GM23248 (cell line): ENCODE measurements at regions not wholly inside any gene's neighbourhood (a gene's known extent, or its start where the extent isn't known, plus 50 kb on each side); places are given as distances from the start of the nearest gene placed in this dataset.

Experiments used
- EZH2 ChIP-seq: fragments of 200-600 bp; sonication (generic); IDR thresholded peaks from 2 replicates; pipeline ENCODE4 v1.6.1; 2018; ENCODE audit warnings: antibody characterized with exemption, mild to moderate bottlenecking; ENCODE audit not compliant: insufficient read depth, poor library complexity, severe bottlenecking
- EZH2phosphoT487 ChIP-seq: fragments of 200-600 bp; sonication (generic); IDR thresholded peaks from 2 replicates; pipeline ENCODE4 v1.6.1; 2018; ENCODE audit warnings: antibody characterized with exemption, moderate library complexity, mild to moderate bottlenecking, low read depth; ENCODE audit not compliant: insufficient read depth

GRCh38 chr2:106294182-106294581, 100.1 kb upstream of the UXS1 start:
- TF ChIP-seq EZH2 (no peak), EZH2phosphoT487 (no peak)
